ENCODE measurements at regions not wholly inside any gene's neighbourhood (a gene's known extent, or its start where the extent isn't known, plus 50 kb on each side); places are given as distances from the start of the nearest gene placed in this dataset.

- no peak for TF ChIP-seq EZH2 (IDR thresholded peaks at IDR 0.05; ENCODE audit: borderline replicate concordance, low read length)
- TF ChIP-seq CTCF (IDR thresholded peaks at IDR 0.05; ENCODE audit: low read length): peak; percentile 87
- no peaks in the 10 kb centered on the region for H3K36me3 ChIP-seq (ENCODE audit: insufficient read depth, low read length)
- H3K27ac ChIP-seq (ENCODE audit: low read depth, low read length, poor library complexity, severe bottlenecking): no peak overlapping the region
- no peaks in the 10 kb centered on the region for H3K79me2 ChIP-seq (ENCODE audit: insufficient read depth, low read length)
- H3K4me3 ChIP-seq (ENCODE audit: low read depth, low read length, poor library complexity, severe bottlenecking): no peak overlapping the region
- H3K27me3 ChIP-seq (ENCODE audit: insufficient read depth, low read length): no peaks in the 10 kb centered on the region
- H3K4me2 ChIP-seq (ENCODE audit: low read length): no peak overlapping the region
- no peaks in the 10 kb centered on the region for H3F3A ChIP-seq (ENCODE audit: insufficient read depth, low read length)
- no peak overlapping the region for H3K9ac ChIP-seq (ENCODE audit: low read length)
- no peak overlapping the region for H2AFZ ChIP-seq (ENCODE audit: low read length)
- no peaks in the 10 kb centered on the region for H4K20me1 ChIP-seq (ENCODE audit: insufficient read depth, low read length)
- H3K9me3 ChIP-seq (ENCODE audit: low read length): no peaks in the 10 kb centered on the region
- no peaks in the 10 kb centered on the region for H3K4me1 ChIP-seq (ENCODE audit: insufficient read depth, low read length, severe bottlenecking)
- H3K9me2 ChIP-seq (ENCODE audit: low read depth, low read length): no peaks in the 10 kb centered on the region
These were observed 93.1 kb upstream of the HAO2 start for GRCh38 chr1:119275145-119276134.

- H3K4me2 ChIP-seq (ENCODE audit: low read length): no peak overlapping the region
- H3K36me3 ChIP-seq (ENCODE audit: insufficient read depth, low read length): no peaks in the 10 kb centered on the region
- H3F3A ChIP-seq (ENCODE audit: insufficient read depth, low read length): no peaks in the 10 kb centered on the region
- no peak; the same call in 1 of the 2 replicates for TF ChIP-seq CTCF (IDR thresholded peaks at IDR 0.05; ENCODE audit: low read length)
- no peak for TF ChIP-seq EZH2 (IDR thresholded peaks at IDR 0.05; ENCODE audit: borderline replicate concordance, low read length)
- H3K27me3 ChIP-seq (ENCODE audit: insufficient read depth, low read length): no peaks in the 10 kb centered on the region
- no peaks in the 10 kb centered on the region for H3K79me2 ChIP-seq (ENCODE audit: insufficient read depth, low read length)
- no peak overlapping the region for H3K4me3 ChIP-seq (ENCODE audit: low read depth, low read length, poor library complexity, severe bottlenecking)
- no peaks in the 10 kb centered on the region for H4K20me1 ChIP-seq (ENCODE audit: insufficient read depth, low read length)
- no peaks in the 10 kb centered on the region for H3K4me1 ChIP-seq (ENCODE audit: insufficient read depth, low read length, severe bottlenecking)
- no peak overlapping the region for H3K27ac ChIP-seq (ENCODE audit: low read depth, low read length, poor library complexity, severe bottlenecking)
- H3K9me3 ChIP-seq (ENCODE audit: low read length): no peaks in the 10 kb centered on the region
- H3K9ac ChIP-seq (ENCODE audit: low read length): no peak overlapping the region
- H3K9me2 ChIP-seq (ENCODE audit: low read depth, low read length): no peaks in the 10 kb centered on the region
- H2AFZ ChIP-seq (ENCODE audit: low read length): no peak overlapping the region
These were observed 92.0 kb upstream of the HAO2 start for GRCh38 chr1:119276558-119276957.

GRCh38 chr1:119279456-119280381 lies 88.9 kb upstream of the HAO2 start:
- Histone ChIP-seq H3K36me3 (ENCODE audit: insufficient read depth, low read length) (no peaks in the 10 kb centered on the region), H3K79me2 (ENCODE audit: insufficient read depth, low read length) (no peaks in the 10 kb centered on the region), H4K20me1 (ENCODE audit: insufficient read depth, low read length) (no peaks in the 10 kb centered on the region), H3F3A (ENCODE audit: insufficient read depth, low read length) (no peaks in the 10 kb centered on the region), H3K27ac (ENCODE audit: low read depth, low read length, poor library complexity, severe bottlenecking) (no peak overlapping the region), H2AFZ (ENCODE audit: low read length) (no peak overlapping the region), H3K4me3 (ENCODE audit: low read depth, low read length, poor library complexity, severe bottlenecking) (no peak overlapping the region), H3K4me1 (ENCODE audit: insufficient read depth, low read length, severe bottlenecking) (no peaks in the 10 kb centered on the region), H3K9ac (ENCODE audit: low read length) (no peak overlapping the region), H3K9me2 (ENCODE audit: low read depth, low read length) (no peaks in the 10 kb centered on the region), H3K9me3 (ENCODE audit: low read length) (no peaks in the 10 kb centered on the region), H3K27me3 (ENCODE audit: insufficient read depth, low read length) (no peaks in the 10 kb centered on the region), H3K4me2 (ENCODE audit: low read length) (no peak overlapping the region)
- TF ChIP-seq CTCF (IDR thresholded peaks at IDR 0.05; ENCODE audit: low read length) (no peak), EZH2 (IDR thresholded peaks at IDR 0.05; ENCODE audit: borderline replicate concordance, low read length) (no peak)
